ENCODE measurements at regions not wholly inside any gene's neighbourhood (a gene's known extent, or its start where the extent isn't known, plus 50 kb on each side); places are given as distances from the start of the nearest gene placed in this dataset.

DNA sequence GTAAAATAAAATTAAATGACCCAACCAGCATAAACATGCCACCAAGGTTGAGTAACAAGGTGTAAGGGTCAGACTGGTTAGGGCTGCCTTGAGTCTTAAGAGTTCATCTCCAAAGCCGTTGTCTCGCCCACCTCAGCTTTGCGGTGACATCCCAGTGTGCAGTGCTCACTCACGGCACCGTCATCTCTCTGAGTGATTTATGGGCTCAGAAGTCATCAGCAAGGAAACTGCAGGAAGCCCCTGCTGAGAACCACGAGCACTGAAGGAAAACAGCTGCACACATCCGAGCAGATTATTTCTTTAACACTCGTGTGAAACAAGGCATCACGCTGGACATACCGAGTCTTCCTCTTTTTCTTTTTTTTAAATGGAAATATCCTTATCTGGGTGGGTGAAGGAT, 411.1 kb downstream of the TRIML1 start:
- TF ChIP-seq, protein P1, sequence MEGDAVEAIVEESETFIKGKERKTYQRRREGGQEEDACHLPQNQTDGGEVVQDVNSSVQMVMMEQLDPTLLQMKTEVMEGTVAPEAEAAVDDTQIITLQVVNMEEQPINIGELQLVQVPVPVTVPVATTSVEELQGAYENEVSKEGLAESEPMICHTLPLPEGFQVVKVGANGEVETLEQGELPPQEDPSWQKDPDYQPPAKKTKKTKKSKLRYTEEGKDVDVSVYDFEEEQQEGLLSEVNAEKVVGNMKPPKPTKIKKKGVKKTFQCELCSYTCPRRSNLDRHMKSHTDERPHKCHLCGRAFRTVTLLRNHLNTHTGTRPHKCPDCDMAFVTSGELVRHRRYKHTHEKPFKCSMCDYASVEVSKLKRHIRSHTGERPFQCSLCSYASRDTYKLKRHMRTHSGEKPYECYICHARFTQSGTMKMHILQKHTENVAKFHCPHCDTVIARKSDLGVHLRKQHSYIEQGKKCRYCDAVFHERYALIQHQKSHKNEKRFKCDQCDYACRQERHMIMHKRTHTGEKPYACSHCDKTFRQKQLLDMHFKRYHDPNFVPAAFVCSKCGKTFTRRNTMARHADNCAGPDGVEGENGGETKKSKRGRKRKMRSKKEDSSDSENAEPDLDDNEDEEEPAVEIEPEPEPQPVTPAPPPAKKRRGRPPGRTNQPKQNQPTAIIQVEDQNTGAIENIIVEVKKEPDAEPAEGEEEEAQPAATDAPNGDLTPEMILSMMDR (IDR thresholded peaks at IDR 0.05), result no peak
- TF ChIP-seq POLR2AphosphoS5 (IDR thresholded peaks at IDR 0.05; ENCODE audit: insufficient read depth in 1 of 2, low read depth in 1 of 2), result no peak
- no peak for TF ChIP-seq POLR2A (IDR thresholded peaks at IDR 0.05)
